ENCODE measurements at regions not wholly inside any gene's neighbourhood (a gene's known extent, or its start where the extent isn't known, plus 50 kb on each side); places are given as distances from the start of the nearest gene placed in this dataset.

DNA sequence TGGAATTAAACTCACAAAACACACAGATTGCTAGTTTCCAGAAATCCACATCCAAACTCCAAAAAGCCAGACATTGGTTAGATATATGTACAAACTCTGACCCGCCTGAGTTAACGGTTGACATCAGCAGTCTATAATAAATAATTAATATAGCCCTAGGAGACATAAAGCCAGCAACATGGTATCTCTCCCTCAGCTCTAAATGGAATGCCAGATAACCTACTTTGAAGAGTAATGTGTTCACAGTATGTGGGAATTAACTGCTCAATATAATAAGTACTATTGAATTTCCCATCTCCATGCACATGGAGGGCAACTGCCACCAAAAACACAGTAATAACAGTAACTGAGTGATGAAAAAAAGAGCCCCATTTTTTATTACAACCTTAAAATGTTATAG is 383.2 kb downstream of the CD83 start:
- TF ChIP-seq, protein P1, sequence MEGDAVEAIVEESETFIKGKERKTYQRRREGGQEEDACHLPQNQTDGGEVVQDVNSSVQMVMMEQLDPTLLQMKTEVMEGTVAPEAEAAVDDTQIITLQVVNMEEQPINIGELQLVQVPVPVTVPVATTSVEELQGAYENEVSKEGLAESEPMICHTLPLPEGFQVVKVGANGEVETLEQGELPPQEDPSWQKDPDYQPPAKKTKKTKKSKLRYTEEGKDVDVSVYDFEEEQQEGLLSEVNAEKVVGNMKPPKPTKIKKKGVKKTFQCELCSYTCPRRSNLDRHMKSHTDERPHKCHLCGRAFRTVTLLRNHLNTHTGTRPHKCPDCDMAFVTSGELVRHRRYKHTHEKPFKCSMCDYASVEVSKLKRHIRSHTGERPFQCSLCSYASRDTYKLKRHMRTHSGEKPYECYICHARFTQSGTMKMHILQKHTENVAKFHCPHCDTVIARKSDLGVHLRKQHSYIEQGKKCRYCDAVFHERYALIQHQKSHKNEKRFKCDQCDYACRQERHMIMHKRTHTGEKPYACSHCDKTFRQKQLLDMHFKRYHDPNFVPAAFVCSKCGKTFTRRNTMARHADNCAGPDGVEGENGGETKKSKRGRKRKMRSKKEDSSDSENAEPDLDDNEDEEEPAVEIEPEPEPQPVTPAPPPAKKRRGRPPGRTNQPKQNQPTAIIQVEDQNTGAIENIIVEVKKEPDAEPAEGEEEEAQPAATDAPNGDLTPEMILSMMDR (IDR thresholded peaks at IDR 0.05 in 2 of 3, conservative IDR thresholded peaks at IDR 0.05 in 1 of 3; ENCODE audit: borderline replicate concordance in 1 of 3, insufficient read depth in 1 of 3, low read depth in 2 of 3, low read length in 2 of 3): no peak
- TF ChIP-seq POLR2AphosphoS5 (IDR thresholded peaks at IDR 0.05; ENCODE audit: low read depth, low read length): no peak
- TF ChIP-seq FOSL1 (IDR thresholded peaks at IDR 0.05; ENCODE audit: low read depth): no peak
- no peak for TF ChIP-seq ELF1 (IDR thresholded peaks at IDR 0.05; ENCODE audit: borderline replicate concordance, low read depth)
- TF ChIP-seq SP1 (IDR thresholded peaks at IDR 0.05; ENCODE audit: low read depth): no peak
- no peak for TF ChIP-seq ZNF274 (IDR thresholded peaks at IDR 0.05; ENCODE audit: low read depth, low read length)
- TF ChIP-seq EZH2phosphoT487 (IDR thresholded peaks at IDR 0.05; ENCODE audit: borderline replicate concordance): no peak
- TF ChIP-seq POLR2A (IDR thresholded peaks at IDR 0.05; ENCODE audit: borderline replicate concordance, extremely low read depth, insufficient read depth, insufficient read length): no peak
- TF ChIP-seq EZH2 (IDR thresholded peaks at IDR 0.05): no peak
- TF ChIP-seq SIN3A (IDR thresholded peaks at IDR 0.05; ENCODE audit: low read depth): no peak
- TF ChIP-seq, protein P2, sequence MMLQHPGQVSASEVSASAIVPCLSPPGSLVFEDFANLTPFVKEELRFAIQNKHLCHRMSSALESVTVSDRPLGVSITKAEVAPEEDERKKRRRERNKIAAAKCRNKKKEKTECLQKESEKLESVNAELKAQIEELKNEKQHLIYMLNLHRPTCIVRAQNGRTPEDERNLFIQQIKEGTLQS (IDR thresholded peaks at IDR 0.05): no peak

Measured in HCT116 (cell line).